Kidney (tissue), 13 donors: ENCODE measurements at regions not wholly inside any gene's neighbourhood (a gene's known extent, or its start where the extent isn't known, plus 50 kb on each side); places are given as distances from the start of the nearest gene placed in this dataset.

Source experiments
- DNase-seq, 5 donors: peaks; one replicate each; pipeline ENCODE4 v3.0.0-alpha.2; 2013 to 2020
- FAIRE-seq: peaks from 2 replicates; lab custom pipeline; 2012; peaks lifted over from hg19 to GRCh38; lab: Jason Lieb, UNC
- H3K27ac ChIP-seq, 2 donors: one replicate each; pipeline ENCODE4 v1.7.0; 2013; ENCODE audit warnings: low read depth in 2 of 2, low read length in 2 of 2, inconsistent platforms in 1 of 2
- H3K27me3 ChIP-seq: one replicate; pipeline ENCODE4 v1.7.1; 2013; ENCODE audit warnings: low read length, inconsistent platforms; ENCODE audit not compliant: control insufficient read depth, insufficient read depth
- H3K36me3 ChIP-seq, 3 donors: one replicate each; pipeline versions ENCODE4 v1.7.0 to v1.7.1; 2013; ENCODE audit warnings: low read length in 3 of 3, control low read depth in 1 of 3, inconsistent platforms in 1 of 3; ENCODE audit not compliant: insufficient read depth in 3 of 3, control insufficient read depth in 2 of 3
- H3K4me1 ChIP-seq, 3 donors: one replicate each; pipeline versions ENCODE4 v1.7.0 to v1.7.1; 2013; ENCODE audit warnings: low read length in 3 of 3, inconsistent platforms in 1 of 3, low read depth in 1 of 3; ENCODE audit not compliant: control insufficient read depth in 2 of 3, insufficient read depth in 2 of 3
- H3K4me3 ChIP-seq, 3 donors: one replicate each; pipeline versions ENCODE4 v1.7.0 to v1.8.1; 2013; ENCODE audit warnings: low read length in 3 of 3, control low read depth in 1 of 3, inconsistent platforms in 1 of 3
- H3K9ac ChIP-seq, 3 donors: one replicate each; pipeline versions ENCODE4 v1.7.0 to v1.7.1; 2013; ENCODE audit warnings: low read length in 3 of 3, control low read depth in 1 of 3, inconsistent platforms in 1 of 3
- H3K9me3 ChIP-seq, 3 donors: one replicate each; pipeline versions ENCODE4 v1.7.0 to v1.7.1; 2013; ENCODE audit warnings: low read length in 3 of 3, control low read depth in 1 of 3, inconsistent platforms in 1 of 3; ENCODE audit not compliant: control insufficient read depth in 2 of 3, insufficient read depth in 1 of 3
- CTCF ChIP-seq: IDR thresholded peaks from 3 replicates; pipeline ENCODE4 v1.5.1; 2012; ENCODE audit warnings: mild to moderate bottlenecking, moderate library complexity, borderline replicate concordance; ENCODE audit not compliant: insufficient read depth; ENCODE audit errors: extremely low read depth
- intact Hi-C: fragments of 100-400 bp; cut with DNase I; formaldehyde crosslinking; loops from one replicate; pipeline ENCODE4 v1.11.1; 2022
- donor health status: control.
- donor health status: control.
- donor health status: control.
- donor health status: control.
- donor health status: control.
- donor health status: DM: yes; HTN: yes; CAD: no.
- donor health status: Normal renal cell carcinoma (clear cell type).

GRCh38 chr12:114784526-114784925, 100.6 kb upstream of the TBX3 start:
- Histone ChIP-seq H3K36me3 (no peaks in the 10 kb centered on the region), H3K4me3 (no peak overlapping the region), H3K27me3 (no peaks in the 10 kb centered on the region), H3K27ac (no peak overlapping the region), H3K9me3 (no peaks in the 10 kb centered on the region), H3K4me1 (no peaks in the 10 kb centered on the region), H3K9ac (no peak overlapping the region)
- intact Hi-C loops = no loop called here
- no peak for TF ChIP-seq CTCF
- no peak for DNase-seq
- FAIRE-seq = no peak

- Histone ChIP-seq H3K9me3 (no peaks in the 10 kb centered on the region), H3K4me3 (no peak overlapping the region), H3K27me3 (no peaks in the 10 kb centered on the region), H3K36me3 (no peaks in the 10 kb centered on the region), H3K9ac (no peak overlapping the region), H3K27ac (no peak overlapping the region), H3K4me1 (no peaks in the 10 kb centered on the region)
- peak in 2 of 5 donors; percentile 27 to 54 for DNase-seq
- intact Hi-C loops = no loop called here
- FAIRE-seq = no peak
- no peak for TF ChIP-seq CTCF
These were observed 99.2 kb upstream of the TBX3 start for GRCh38 chr12:114783089-114783618.

GRCh38 chr12:114780746-114781399, 96.9 kb upstream of the TBX3 start:
- no peak overlapping the region for H3K4me3 ChIP-seq
- H3K27ac ChIP-seq = no peak overlapping the region
- no peaks in the 10 kb centered on the region for H3K36me3 ChIP-seq
- intact Hi-C loops = no loop called here
- no peaks in the 10 kb centered on the region for H3K4me1 ChIP-seq
- TF ChIP-seq CTCF = no peak
- DNase-seq = no peak
- H3K9ac ChIP-seq = no peak overlapping the region
- H3K9me3 ChIP-seq = no peaks in the 10 kb centered on the region
- H3K27me3 ChIP-seq = no peaks in the 10 kb centered on the region
- no peak for FAIRE-seq
